ENCODE measurements at regions not wholly inside any gene's neighbourhood (a gene's known extent, or its start where the extent isn't known, plus 50 kb on each side); places are given as distances from the start of the nearest gene placed in this dataset.
A peak's percentile ranks its signal among the peaks of the same experiment; 100 is the strongest.

- Histone ChIP-seq H4K20me1 (ENCODE audit: insufficient read depth, low read length) (no peaks in the 10 kb centered on the region), H3K79me2 (ENCODE audit: insufficient read depth, low read length) (no peaks in the 10 kb centered on the region), H3K4me3 (ENCODE audit: low read depth in 1 of 2, low read length in 2 of 2) (no peak overlapping the region), H3K27me3 (ENCODE audit: insufficient read depth, low read length, poor library complexity) (no peaks in the 10 kb centered on the region), H3K36me3 (ENCODE audit: insufficient read depth, low read length) (no peaks in the 10 kb centered on the region), H2AFZ (ENCODE audit: low read depth, low read length) (no peak overlapping the region), H3K27ac (ENCODE audit: low read length) (no peak overlapping the region), H3K4me2 (ENCODE audit: insufficient read depth, low read length) (no peak overlapping the region), H3K9ac (ENCODE audit: low read depth, low read length) (no peak overlapping the region), H3K9me3 (ENCODE audit: insufficient read depth, low read length, severe bottlenecking) (peaks cover 8% of the 10 kb centered on the region), H3K4me1 (ENCODE audit: insufficient read depth, low read length) (no peaks in the 10 kb centered on the region)
- ATAC-seq (ENCODE audit: insufficient read depth, low read depth) (no peak), DNase-seq (no peak)
- TF ChIP-seq CTCF (IDR thresholded peaks at IDR 0.05; ENCODE audit: borderline replicate concordance, extremely low read depth, low read length, poor library complexity, severe bottlenecking) (no peak), EZH2 (IDR thresholded peaks at IDR 0.05; ENCODE audit: borderline replicate concordance, low read depth, low read length, severe bottlenecking) (no peak)
Measured at GRCh38 chr6:130674604-130675003, 152.6 kb upstream of the SMLR1 start.

GRCh38 chr6:130675072-130675471 lies 152.1 kb upstream of the SMLR1 start:
- TF ChIP-seq CTCF (IDR thresholded peaks at IDR 0.05; ENCODE audit: borderline replicate concordance, extremely low read depth, low read length, poor library complexity, severe bottlenecking) (no peak), EZH2 (IDR thresholded peaks at IDR 0.05; ENCODE audit: borderline replicate concordance, low read depth, low read length, severe bottlenecking) (no peak)
- H3K9me3 ChIP-seq (ENCODE audit: insufficient read depth, low read length, severe bottlenecking) = peaks cover 8% of the 10 kb centered on the region
- no peaks in the 10 kb centered on the region for H3K4me1 ChIP-seq (ENCODE audit: insufficient read depth, low read length)
- H3K4me3 ChIP-seq (ENCODE audit: low read depth in 1 of 2, low read length in 2 of 2) = no peak overlapping the region
- H3K27ac ChIP-seq (ENCODE audit: low read length) = no peak overlapping the region
- DNase-seq = no peak
- no peaks in the 10 kb centered on the region for H3K27me3 ChIP-seq (ENCODE audit: insufficient read depth, low read length, poor library complexity)
- no peaks in the 10 kb centered on the region for H4K20me1 ChIP-seq (ENCODE audit: insufficient read depth, low read length)
- no peak for ATAC-seq (ENCODE audit: insufficient read depth, low read depth)
- H2AFZ ChIP-seq (ENCODE audit: low read depth, low read length) = no peak overlapping the region
- no peak overlapping the region for H3K4me2 ChIP-seq (ENCODE audit: insufficient read depth, low read length)
- H3K36me3 ChIP-seq (ENCODE audit: insufficient read depth, low read length) = no peaks in the 10 kb centered on the region
- no peaks in the 10 kb centered on the region for H3K79me2 ChIP-seq (ENCODE audit: insufficient read depth, low read length)
- H3K9ac ChIP-seq (ENCODE audit: low read depth, low read length) = no peak overlapping the region

GRCh38 chr6:130676077-130676772 lies 151.0 kb upstream of the SMLR1 start:
- Histone ChIP-seq H3K79me2 (ENCODE audit: insufficient read depth, low read length) (no peaks in the 10 kb centered on the region), H3K27ac (ENCODE audit: low read length) (no peak overlapping the region), H3K27me3 (ENCODE audit: insufficient read depth, low read length, poor library complexity) (no peaks in the 10 kb centered on the region), H3K4me3 (ENCODE audit: low read depth in 1 of 2, low read length in 2 of 2) (no peak overlapping the region), H3K4me2 (ENCODE audit: insufficient read depth, low read length) (no peak overlapping the region), H3K36me3 (ENCODE audit: insufficient read depth, low read length) (no peaks in the 10 kb centered on the region), H3K4me1 (ENCODE audit: insufficient read depth, low read length) (no peaks in the 10 kb centered on the region), H3K9me3 (ENCODE audit: insufficient read depth, low read length, severe bottlenecking) (peaks cover 8% of the 10 kb centered on the region), H3K9ac (ENCODE audit: low read depth, low read length) (no peak overlapping the region), H4K20me1 (ENCODE audit: insufficient read depth, low read length) (no peaks in the 10 kb centered on the region), H2AFZ (ENCODE audit: low read depth, low read length) (no peak overlapping the region)
- no peak for TF ChIP-seq EZH2 (IDR thresholded peaks at IDR 0.05; ENCODE audit: borderline replicate concordance, low read depth, low read length, severe bottlenecking)
- peak; percentile 8 for TF ChIP-seq CTCF (IDR thresholded peaks at IDR 0.05; ENCODE audit: borderline replicate concordance, extremely low read depth, low read length, poor library complexity, severe bottlenecking)
- ATAC-seq (ENCODE audit: insufficient read depth, low read depth) (no peak), DNase-seq (no peak)
